ENCODE measurements at regions not wholly inside any gene's neighbourhood (a gene's known extent, or its start where the extent isn't known, plus 50 kb on each side); places are given as distances from the start of the nearest gene placed in this dataset.

- H3K36me3 Mint-ChIP-seq, result no peaks in the 10 kb centered on the region
- DNase-seq (no peak), ATAC-seq (no peak)
- no peaks in the 10 kb centered on the region for H3K4me1 ChIP-seq (ENCODE audit: control insufficient read depth, insufficient read depth, low read length)
- no peak overlapping the region for H3K27ac ChIP-seq (ENCODE audit: low read length)
- intact Hi-C loops (cut with micrococcal nuclease), result no loop called here
- no peak overlapping the region for H3K4me3 Mint-ChIP-seq
- no peaks in the 10 kb centered on the region for H3K27me3 Mint-ChIP-seq (ENCODE audit: low read depth in 2 of 2)
- H3K27ac Mint-ChIP-seq, result no peak overlapping the region
- no peak for TF ChIP-seq CTCF (IDR thresholded peaks at IDR 0.05)
- H3K27me3 ChIP-seq (ENCODE audit: control insufficient read depth, insufficient read depth, low read length), result no peaks in the 10 kb centered on the region
- H3K4me1 Mint-ChIP-seq, result no peaks in the 10 kb centered on the region
- H3K4me3 ChIP-seq (ENCODE audit: low read length), result no peak overlapping the region
- H3K36me3 ChIP-seq (ENCODE audit: control insufficient read depth, insufficient read depth, low read length), result no peaks in the 10 kb centered on the region
- H3K9me3 Mint-ChIP-seq, result peaks cover 20 to 27% of the 10 kb centered on the region in 2 donors
- H3K9me3 ChIP-seq (ENCODE audit: control insufficient read depth, insufficient read depth, low read length), result peaks cover 2% of the 10 kb centered on the region
- 82% methylated on average over 4 of the region's 4 CpGs for WGBS (ENCODE audit: insufficient coverage)
Measured at GRCh38 chr7:118792682-118793081, 568.2 kb downstream of the ANKRD7 start.

GRCh38 chr7:118793582-118793981 lies 569.1 kb downstream of the ANKRD7 start:
- no peak for TF ChIP-seq CTCF (IDR thresholded peaks at IDR 0.05)
- intact Hi-C loops (cut with micrococcal nuclease), result no loop called here
- H3K27me3 ChIP-seq (ENCODE audit: control insufficient read depth, insufficient read depth, low read length), result no peaks in the 10 kb centered on the region
- H3K27ac Mint-ChIP-seq, result no peak overlapping the region
- H3K4me3 ChIP-seq (ENCODE audit: low read length), result no peak overlapping the region
- H3K4me1 ChIP-seq (ENCODE audit: control insufficient read depth, insufficient read depth, low read length), result no peaks in the 10 kb centered on the region
- H3K4me3 Mint-ChIP-seq, result no peak overlapping the region
- no peaks in the 10 kb centered on the region for H3K36me3 Mint-ChIP-seq
- H3K27me3 Mint-ChIP-seq (ENCODE audit: low read depth in 2 of 2), result no peaks in the 10 kb centered on the region
- no peak for ATAC-seq
- H3K4me1 Mint-ChIP-seq, result no peaks in the 10 kb centered on the region
- DNase-seq, result no peak
- no peak overlapping the region for H3K27ac ChIP-seq (ENCODE audit: low read length)
- peaks cover 2% of the 10 kb centered on the region for H3K9me3 ChIP-seq (ENCODE audit: control insufficient read depth, insufficient read depth, low read length)
- peaks cover 21 to 27% of the 10 kb centered on the region in 2 donors for H3K9me3 Mint-ChIP-seq
- no peaks in the 10 kb centered on the region for H3K36me3 ChIP-seq (ENCODE audit: control insufficient read depth, insufficient read depth, low read length)
- 20% methylated on average over 1 of the region's 1 CpG for WGBS (ENCODE audit: insufficient coverage)

GRCh38 chr7:118794419-118794818 lies 569.9 kb downstream of the ANKRD7 start:
- H3K36me3 Mint-ChIP-seq, result no peaks in the 10 kb centered on the region
- Histone ChIP-seq H3K4me1 (ENCODE audit: control insufficient read depth, insufficient read depth, low read length) (no peaks in the 10 kb centered on the region), H3K27ac (ENCODE audit: low read length) (no peak overlapping the region), H3K36me3 (ENCODE audit: control insufficient read depth, insufficient read depth, low read length) (no peaks in the 10 kb centered on the region), H3K9me3 (ENCODE audit: control insufficient read depth, insufficient read depth, low read length) (peaks cover 2% of the 10 kb centered on the region), H3K4me3 (ENCODE audit: low read length) (no peak overlapping the region), H3K27me3 (ENCODE audit: control insufficient read depth, insufficient read depth, low read length) (no peaks in the 10 kb centered on the region)
- no peaks in the 10 kb centered on the region for H3K4me1 Mint-ChIP-seq
- WGBS (ENCODE audit: insufficient coverage), result no CpG with 5 or more reads among the region's 1 CpG
- no peaks in the 10 kb centered on the region for H3K27me3 Mint-ChIP-seq (ENCODE audit: low read depth in 2 of 2)
- no peak for DNase-seq
- ATAC-seq, result no peak
- H3K4me3 Mint-ChIP-seq, result no peak overlapping the region
- no peak overlapping the region for H3K27ac Mint-ChIP-seq
- TF ChIP-seq CTCF (IDR thresholded peaks at IDR 0.05), result no peak
- peaks cover 24 to 31% of the 10 kb centered on the region in 2 donors for H3K9me3 Mint-ChIP-seq
- intact Hi-C loops (cut with micrococcal nuclease), result no loop called here

GRCh38 chr7:118801366-118801765 lies 576.9 kb downstream of the ANKRD7 start:
- H3K9me3 ChIP-seq (ENCODE audit: control insufficient read depth, insufficient read depth, low read length), result no peaks in the 10 kb centered on the region
- Mint-ChIP-seq H3K9me3 (peaks cover 22 to 27% of the 10 kb centered on the region in 2 donors), H3K36me3 (peaks cover 13% of the 10 kb centered on the region), H3K27ac (no peak overlapping the region), H3K4me1 (no peaks in the 10 kb centered on the region), H3K4me3 (no peak overlapping the region), H3K27me3 (ENCODE audit: low read depth in 2 of 2) (no peaks in the 10 kb centered on the region)
- no peaks in the 10 kb centered on the region for H3K27me3 ChIP-seq (ENCODE audit: control insufficient read depth, insufficient read depth, low read length)
- no peak overlapping the region for H3K4me3 ChIP-seq (ENCODE audit: low read length)
- no peak for ATAC-seq
- no peak for DNase-seq
- no peaks in the 10 kb centered on the region for H3K36me3 ChIP-seq (ENCODE audit: control insufficient read depth, insufficient read depth, low read length)
- no CpG with 5 or more reads among the region's 2 CpGs for WGBS (ENCODE audit: insufficient coverage)
- intact Hi-C loops (cut with micrococcal nuclease), result no loop called here
- H3K27ac ChIP-seq (ENCODE audit: low read length), result no peak overlapping the region
- no peaks in the 10 kb centered on the region for H3K4me1 ChIP-seq (ENCODE audit: control insufficient read depth, insufficient read depth, low read length)
- no peak for TF ChIP-seq CTCF (IDR thresholded peaks at IDR 0.05)

All from natural killer cell (primary cell).